ENCODE measurements at regions not wholly inside any gene's neighbourhood (a gene's known extent, or its start where the extent isn't known, plus 50 kb on each side); places are given as distances from the start of the nearest gene placed in this dataset.
"Not testable (repeated sequence)": the region's sequence is repeated elsewhere in the genome, so short reads cannot be mapped to it uniquely, and the experiment has no call there.

GRCh38 chr5:54390539-54391031 lies 64.9 kb upstream of the HSPB3 start:
- no peak for DNase-seq
- intact Hi-C loops (cut with DNase I): no loop called here
- Histone ChIP-seq H3K4me1 (no peaks in the 10 kb centered on the region), H3K27ac (no peak overlapping the region), H3K9me3 (no peaks in the 10 kb centered on the region), H3K4me3 (no peak overlapping the region), H3K36me3 (no peaks in the 10 kb centered on the region), H3K27me3 (no peaks in the 10 kb centered on the region), H3K9ac (ENCODE audit: low read depth in 2 of 2, low read length in 2 of 2) (no peak overlapping the region)
- no peak for TF ChIP-seq CTCF (IDR thresholded peaks at IDR 0.05)

- no peak for TF ChIP-seq CTCF (IDR thresholded peaks at IDR 0.05)
- no peaks in the 10 kb centered on the region for H3K9me3 ChIP-seq
- intact Hi-C loops (cut with DNase I): no loop called here
Observed at GRCh38 chr5:54390015-54390414, 65.5 kb upstream of the HSPB3 start.

GRCh38 chr5:54389399-54389798 lies 66.1 kb upstream of the HSPB3 start:
- H3K4me3 ChIP-seq; H3K4me1 ChIP-seq; H3K9ac ChIP-seq (ENCODE audit: low read depth in 2 of 2, low read length in 2 of 2); H3K9me3 ChIP-seq; H3K27me3 ChIP-seq; H3K27ac ChIP-seq; DNase-seq; H3K36me3 ChIP-seq; intact Hi-C loops (cut with DNase I): not testable (repeated sequence)

More at GRCh38 chr5:54390015-54390414, 65.5 kb upstream of the HSPB3 start:
- Histone ChIP-seq H3K4me3 (no peak overlapping the region), H3K27ac (no peak overlapping the region), H3K36me3 (no peaks in the 10 kb centered on the region), H3K4me1 (no peaks in the 10 kb centered on the region), H3K27me3 (no peaks in the 10 kb centered on the region), H3K9ac (ENCODE audit: low read depth in 2 of 2, low read length in 2 of 2) (peak overlapping the region in 1 of 2 donors; percentile 26)
- DNase-seq: peak; percentile 53

- intact Hi-C loops (cut with DNase I): no loop called here
- H3K27ac ChIP-seq: no peak overlapping the region
- H3K4me3 ChIP-seq: no peak overlapping the region
- no peaks in the 10 kb centered on the region for H3K9me3 ChIP-seq
- no peaks in the 10 kb centered on the region for H3K36me3 ChIP-seq
- TF ChIP-seq CTCF (IDR thresholded peaks at IDR 0.05): no peak
- H3K27me3 ChIP-seq: no peaks in the 10 kb centered on the region
- no peaks in the 10 kb centered on the region for H3K4me1 ChIP-seq
- no peak for DNase-seq
- H3K9ac ChIP-seq (ENCODE audit: low read depth in 2 of 2, low read length in 2 of 2): no peak overlapping the region
Observed at GRCh38 chr5:54388811-54389210, 66.7 kb upstream of the HSPB3 start.

GRCh38 chr5:54388409-54388808 lies 67.1 kb upstream of the HSPB3 start:
- DNase-seq: no peak
- Histone ChIP-seq H3K27ac (no peak overlapping the region), H3K36me3 (no peaks in the 10 kb centered on the region), H3K9ac (ENCODE audit: low read depth in 2 of 2, low read length in 2 of 2) (no peak overlapping the region), H3K4me1 (no peaks in the 10 kb centered on the region), H3K9me3 (no peaks in the 10 kb centered on the region), H3K27me3 (no peaks in the 10 kb centered on the region), H3K4me3 (no peak overlapping the region)
- intact Hi-C loops (cut with DNase I): no loop called here
- no peak for TF ChIP-seq CTCF (IDR thresholded peaks at IDR 0.05)

GRCh38 chr5:54387659-54388232 lies 67.8 kb upstream of the HSPB3 start:
- Histone ChIP-seq H3K9me3 (no peaks in the 10 kb centered on the region), H3K4me1 (no peaks in the 10 kb centered on the region), H3K4me3 (no peak overlapping the region), H3K36me3 (no peaks in the 10 kb centered on the region), H3K27me3 (no peaks in the 10 kb centered on the region), H3K9ac (ENCODE audit: low read depth in 2 of 2, low read length in 2 of 2) (no peak overlapping the region), H3K27ac (no peak overlapping the region)
- no peak for TF ChIP-seq CTCF (IDR thresholded peaks at IDR 0.05)
- no peak for DNase-seq
- intact Hi-C loops (cut with DNase I): no loop called here
